Ishikawa (cell line): ENCODE measurements at regions not wholly inside any gene's neighbourhood (a gene's known extent, or its start where the extent isn't known, plus 50 kb on each side); places are given as distances from the start of the nearest gene placed in this dataset.

ENCODE experiments used
- FOXM1 ChIP-seq: IDR thresholded peaks from 2 replicates; pipeline ENCODE4 v1.6.1; 2012; ENCODE audit warnings: low read depth, borderline replicate concordance
- RAD21 ChIP-seq: IDR thresholded peaks from 2 replicates; pipeline ENCODE4 v1.6.1; 2012; ENCODE audit warnings: low read depth
- TEAD4 ChIP-seq: IDR thresholded peaks from 2 replicates; pipeline ENCODE4 v1.6.1; 2012
- ZBTB7A ChIP-seq: IDR thresholded peaks from 2 replicates; pipeline ENCODE4 v1.6.1; 2012; ENCODE audit warnings: low read depth
- TF ChIP-seq, protein P1 (sequence below): IDR thresholded peaks from 2 replicates; pipeline ENCODE4 v1.6.1; 2012; ENCODE audit warnings: low read depth, mild to moderate bottlenecking

GRCh38 chr15:81966631-81967030, 79.2 kb downstream of the MEX3B start:
- no peak for TF ChIP-seq TEAD4
- no peak for TF ChIP-seq FOXM1
- TF ChIP-seq RAD21: no peak
- TF ChIP-seq, protein P1, sequence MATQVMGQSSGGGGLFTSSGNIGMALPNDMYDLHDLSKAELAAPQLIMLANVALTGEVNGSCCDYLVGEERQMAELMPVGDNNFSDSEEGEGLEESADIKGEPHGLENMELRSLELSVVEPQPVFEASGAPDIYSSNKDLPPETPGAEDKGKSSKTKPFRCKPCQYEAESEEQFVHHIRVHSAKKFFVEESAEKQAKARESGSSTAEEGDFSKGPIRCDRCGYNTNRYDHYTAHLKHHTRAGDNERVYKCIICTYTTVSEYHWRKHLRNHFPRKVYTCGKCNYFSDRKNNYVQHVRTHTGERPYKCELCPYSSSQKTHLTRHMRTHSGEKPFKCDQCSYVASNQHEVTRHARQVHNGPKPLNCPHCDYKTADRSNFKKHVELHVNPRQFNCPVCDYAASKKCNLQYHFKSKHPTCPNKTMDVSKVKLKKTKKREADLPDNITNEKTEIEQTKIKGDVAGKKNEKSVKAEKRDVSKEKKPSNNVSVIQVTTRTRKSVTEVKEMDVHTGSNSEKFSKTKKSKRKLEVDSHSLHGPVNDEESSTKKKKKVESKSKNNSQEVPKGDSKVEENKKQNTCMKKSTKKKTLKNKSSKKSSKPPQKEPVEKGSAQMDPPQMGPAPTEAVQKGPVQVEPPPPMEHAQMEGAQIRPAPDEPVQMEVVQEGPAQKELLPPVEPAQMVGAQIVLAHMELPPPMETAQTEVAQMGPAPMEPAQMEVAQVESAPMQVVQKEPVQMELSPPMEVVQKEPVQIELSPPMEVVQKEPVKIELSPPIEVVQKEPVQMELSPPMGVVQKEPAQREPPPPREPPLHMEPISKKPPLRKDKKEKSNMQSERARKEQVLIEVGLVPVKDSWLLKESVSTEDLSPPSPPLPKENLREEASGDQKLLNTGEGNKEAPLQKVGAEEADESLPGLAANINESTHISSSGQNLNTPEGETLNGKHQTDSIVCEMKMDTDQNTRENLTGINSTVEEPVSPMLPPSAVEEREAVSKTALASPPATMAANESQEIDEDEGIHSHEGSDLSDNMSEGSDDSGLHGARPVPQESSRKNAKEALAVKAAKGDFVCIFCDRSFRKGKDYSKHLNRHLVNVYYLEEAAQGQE: no peak
- TF ChIP-seq ZBTB7A: no peak
